SU-DHL-6 (cell line): ENCODE measurements at regions not wholly inside any gene's neighbourhood (a gene's known extent, or its start where the extent isn't known, plus 50 kb on each side); places are given as distances from the start of the nearest gene placed in this dataset.

Source experiments
- CTCF ChIP-seq: fragments of 200-600 bp; sonication (generic); IDR thresholded peaks from one replicate; pipeline ENCODE4 v1.5.1; 2017; ENCODE audit warnings: antibody characterized with exemption, mild to moderate bottlenecking, low read length, moderate library complexity; ENCODE audit not compliant: insufficient read depth, poor library complexity, severe bottlenecking
- EZH2phosphoT487 ChIP-seq: fragments of 200-600 bp; sonication (generic), shearing (Covaris generic); conservative IDR thresholded peaks from 2 replicates; pipeline ENCODE4 v1.6.1; 2018; ENCODE audit warnings: mild to moderate bottlenecking, antibody characterized with exemption, low read length, moderate library complexity, mixed read lengths

GRCh38 chr6:15776458-15776980 lies 113.7 kb upstream of the DTNBP1 start:
- TF ChIP-seq CTCF (no peak), EZH2phosphoT487 (no peak)
